ENCODE measurements at regions not wholly inside any gene's neighbourhood (a gene's known extent, or its start where the extent isn't known, plus 50 kb on each side); places are given as distances from the start of the nearest gene placed in this dataset.

DNA sequence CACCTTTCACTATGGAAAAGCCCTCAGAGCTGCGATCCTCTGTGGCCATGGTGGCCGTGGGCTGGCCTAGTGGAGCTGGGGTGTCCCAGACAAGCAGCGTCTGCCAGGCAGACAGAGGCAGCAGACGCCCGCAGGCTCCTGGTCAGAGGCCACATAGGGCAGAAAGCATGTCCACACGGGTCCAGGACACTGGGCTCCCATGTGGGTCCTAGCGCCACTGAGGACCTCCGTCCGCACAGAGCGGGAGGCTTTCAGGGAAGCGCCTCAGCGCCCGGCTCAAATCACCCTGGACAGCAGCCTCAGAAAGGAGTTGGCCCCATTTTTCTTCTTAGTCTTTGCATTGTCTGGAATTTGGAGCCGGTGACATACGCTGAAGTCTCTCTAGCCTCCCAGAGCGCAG, 389.7 kb downstream of the BRD1 start:
- 95% methylated on average over 16 of the region's 16 CpGs for WGBS (ENCODE audit: insufficient coverage)
- Histone ChIP-seq H3K4me1 (ENCODE audit: control insufficient read depth in 2 of 2, insufficient read depth in 2 of 2, low read length in 2 of 2) (no peaks in the 10 kb centered on the region), H3K27ac (ENCODE audit: low read length in 2 of 2) (no peak overlapping the region), H3K9ac (ENCODE audit: low read length) (no peak overlapping the region), H4K20me1 (ENCODE audit: control insufficient read depth, insufficient read depth, low read length, poor library complexity, severe bottlenecking) (no peaks in the 10 kb centered on the region), H3K36me3 (replicated peaks in 1 of 2; ENCODE audit: control extremely low read depth in 1 of 2, control insufficient read depth in 1 of 2, extremely low read depth in 1 of 2, insufficient read depth in 2 of 2, low read length in 1 of 2) (no peaks in the 10 kb centered on the region), H3K9me3 (ENCODE audit: control extremely low read depth in 1 of 3, control insufficient read depth in 2 of 3, insufficient read depth in 1 of 3, low read length in 2 of 3) (peaks cover 0 to 28% (median 2%) of the 10 kb centered on the region in 3 donors), H3K27me3 (replicated peaks in 1 of 4; ENCODE audit: control extremely low read depth in 1 of 4, control insufficient read depth in 3 of 4, insufficient read depth in 4 of 4, low read length in 3 of 4) (no peaks in the 10 kb centered on the region), H2AFZ (ENCODE audit: insufficient read depth, low read depth, low read length, poor library complexity, severe bottlenecking) (no peak overlapping the region), H3K4me2 (replicated peaks; ENCODE audit: low read depth, low read length, poor library complexity, severe bottlenecking) (no peak overlapping the region), H3K79me2 (ENCODE audit: control insufficient read depth, insufficient read depth, low read length) (no peaks in the 10 kb centered on the region), H3K4me3 (ENCODE audit: control extremely low read depth in 1 of 5, extremely low read depth in 1 of 5, insufficient read depth in 1 of 5, low read depth in 2 of 5, low read length in 4 of 5) (no peak overlapping the region)
- H3K27ac Mint-ChIP-seq, result no peak overlapping the region
- ATAC-seq (ENCODE audit: low read depth), result no peak
- ChIA-PET CTCF (no interaction called here), POLR2A (no interaction called here)
- H3K4me1 Mint-ChIP-seq, result no peaks in the 10 kb centered on the region
- peaks cover 2% of the 10 kb centered on the region for H3K9me3 Mint-ChIP-seq (ENCODE audit: insufficient read depth)
- intact Hi-C loops (cut with micrococcal nuclease), result no loop called here
- peaks cover 8% of the 10 kb centered on the region for H3K27me3 Mint-ChIP-seq
- no peak for DNase-seq
- H3K4me3 Mint-ChIP-seq, result no peak overlapping the region
- TF ChIP-seq EZH2 (IDR thresholded peaks at IDR 0.05; ENCODE audit: borderline replicate concordance, insufficient read depth, low read depth, low read length, poor library complexity, severe bottlenecking), result no peak
- TF ChIP-seq, protein P1, sequence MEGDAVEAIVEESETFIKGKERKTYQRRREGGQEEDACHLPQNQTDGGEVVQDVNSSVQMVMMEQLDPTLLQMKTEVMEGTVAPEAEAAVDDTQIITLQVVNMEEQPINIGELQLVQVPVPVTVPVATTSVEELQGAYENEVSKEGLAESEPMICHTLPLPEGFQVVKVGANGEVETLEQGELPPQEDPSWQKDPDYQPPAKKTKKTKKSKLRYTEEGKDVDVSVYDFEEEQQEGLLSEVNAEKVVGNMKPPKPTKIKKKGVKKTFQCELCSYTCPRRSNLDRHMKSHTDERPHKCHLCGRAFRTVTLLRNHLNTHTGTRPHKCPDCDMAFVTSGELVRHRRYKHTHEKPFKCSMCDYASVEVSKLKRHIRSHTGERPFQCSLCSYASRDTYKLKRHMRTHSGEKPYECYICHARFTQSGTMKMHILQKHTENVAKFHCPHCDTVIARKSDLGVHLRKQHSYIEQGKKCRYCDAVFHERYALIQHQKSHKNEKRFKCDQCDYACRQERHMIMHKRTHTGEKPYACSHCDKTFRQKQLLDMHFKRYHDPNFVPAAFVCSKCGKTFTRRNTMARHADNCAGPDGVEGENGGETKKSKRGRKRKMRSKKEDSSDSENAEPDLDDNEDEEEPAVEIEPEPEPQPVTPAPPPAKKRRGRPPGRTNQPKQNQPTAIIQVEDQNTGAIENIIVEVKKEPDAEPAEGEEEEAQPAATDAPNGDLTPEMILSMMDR (IDR thresholded peaks at IDR 0.05), result no peak

DNA sequence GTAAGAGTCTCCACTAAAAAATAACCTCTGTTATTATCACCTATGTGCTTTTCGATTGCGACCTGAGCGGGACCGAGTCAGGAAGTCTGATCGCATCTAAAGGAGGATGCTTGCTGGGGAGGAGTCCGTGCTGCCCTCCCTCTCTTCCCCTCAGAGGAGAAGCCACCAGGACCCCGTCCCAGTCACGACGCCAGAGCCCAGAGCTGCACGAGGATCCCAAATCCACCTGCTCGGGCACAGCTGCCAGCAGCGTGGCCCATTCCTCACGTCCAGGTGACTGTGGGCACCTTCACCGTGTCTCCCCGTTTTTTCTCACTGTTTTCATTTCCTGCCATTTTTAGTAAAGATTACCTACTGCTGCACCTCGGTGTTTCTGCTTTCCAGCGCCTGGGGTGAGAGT, 390.3 kb downstream of the BRD1 start:
- 90% methylated on average over 11 of the region's 17 CpGs for WGBS (ENCODE audit: insufficient coverage)
- peaks cover 0 to 6% (median 0%) of the 10 kb centered on the region in 4 experiments for H3K27me3 ChIP-seq (replicated peaks in 1 of 4; ENCODE audit: control extremely low read depth in 1 of 4, control insufficient read depth in 3 of 4, insufficient read depth in 4 of 4, low read length in 3 of 4)
- no peak overlapping the region for H3K4me3 Mint-ChIP-seq
- H3K4me1 ChIP-seq (ENCODE audit: control insufficient read depth in 2 of 2, insufficient read depth in 2 of 2, low read length in 2 of 2), result no peaks in the 10 kb centered on the region
- no peak overlapping the region for H3K4me3 ChIP-seq (ENCODE audit: control extremely low read depth in 1 of 5, extremely low read depth in 1 of 5, insufficient read depth in 1 of 5, low read depth in 2 of 5, low read length in 4 of 5)
- intact Hi-C loops (cut with micrococcal nuclease), result no loop called here
- ChIA-PET CTCF (no interaction called here), POLR2A (no interaction called here)
- H4K20me1 ChIP-seq (ENCODE audit: control insufficient read depth, insufficient read depth, low read length, poor library complexity, severe bottlenecking), result no peaks in the 10 kb centered on the region
- peaks cover 2% of the 10 kb centered on the region for H3K9me3 Mint-ChIP-seq (ENCODE audit: insufficient read depth)
- peaks cover 0 to 28% (median 2%) of the 10 kb centered on the region in 3 donors for H3K9me3 ChIP-seq (ENCODE audit: control extremely low read depth in 1 of 3, control insufficient read depth in 2 of 3, insufficient read depth in 1 of 3, low read length in 2 of 3)
- no peaks in the 10 kb centered on the region for H3K4me1 Mint-ChIP-seq
- H3K79me2 ChIP-seq (ENCODE audit: control insufficient read depth, insufficient read depth, low read length), result no peaks in the 10 kb centered on the region
- no peak overlapping the region for H3K27ac Mint-ChIP-seq
- DNase-seq (no peak), ATAC-seq (ENCODE audit: low read depth) (no peak)
- no peaks in the 10 kb centered on the region for H3K36me3 ChIP-seq (replicated peaks in 1 of 2; ENCODE audit: control extremely low read depth in 1 of 2, control insufficient read depth in 1 of 2, extremely low read depth in 1 of 2, insufficient read depth in 2 of 2, low read length in 1 of 2)
- H3K27me3 Mint-ChIP-seq, result peaks cover 8% of the 10 kb centered on the region
- no peak for TF ChIP-seq EZH2 (IDR thresholded peaks at IDR 0.05; ENCODE audit: borderline replicate concordance, insufficient read depth, low read depth, low read length, poor library complexity, severe bottlenecking)
- TF ChIP-seq, protein P1 (IDR thresholded peaks at IDR 0.05), result no peak
- H3K4me2 ChIP-seq (replicated peaks; ENCODE audit: low read depth, low read length, poor library complexity, severe bottlenecking), result no peak overlapping the region
- H2AFZ ChIP-seq (ENCODE audit: insufficient read depth, low read depth, low read length, poor library complexity, severe bottlenecking), result no peak overlapping the region
- H3K9ac ChIP-seq (ENCODE audit: low read length), result no peak overlapping the region
- H3K27ac ChIP-seq (ENCODE audit: low read length in 2 of 2), result no peak overlapping the region
